Stimulated activated effector memory CD8-positive, alpha-beta T cell treated with anti-CD3 and anti-CD28 coated beads, Interleukin-12 subunit alpha, Interleukin-12 subunit beta, amount 100 ng/mL, for 72 hours (primary cell): ENCODE measurements at regions not wholly inside any gene's neighbourhood (a gene's known extent, or its start where the extent isn't known, plus 50 kb on each side); places are given as distances from the start of the nearest gene placed in this dataset.

ENCODE experiments used
- ATAC-seq: fragments of 150-1000 bp; cut with Tn5 transposase; 2 replicates; pipeline ENCODE4 v1.10.0; 2021
- DNase-seq, 2 donors: peaks; one replicate each; pipeline ENCODE4 v3.0.0; 2021 to 2022; ENCODE audit warnings: low spot score in 2 of 2
- H3K27ac Mint-ChIP-seq: one replicate; pipeline ENCODE4 v1.8.0; 2022; ENCODE audit warnings: mild to moderate bottlenecking, mixed read lengths
- H3K36me3 Mint-ChIP-seq: one replicate; pipeline ENCODE4 v1.8.0; 2022; ENCODE audit warnings: mild to moderate bottlenecking, mixed read lengths
- H3K4me1 Mint-ChIP-seq: one replicate; pipeline ENCODE4 v1.8.0; 2022; ENCODE audit warnings: mixed read lengths
- H3K4me3 Mint-ChIP-seq: one replicate; pipeline ENCODE4 v1.8.0; 2022; ENCODE audit warnings: mild to moderate bottlenecking, mixed read lengths
- H3K9me3 Mint-ChIP-seq: one replicate; pipeline ENCODE4 v1.8.0; 2022; ENCODE audit warnings: mixed read lengths

DNA sequence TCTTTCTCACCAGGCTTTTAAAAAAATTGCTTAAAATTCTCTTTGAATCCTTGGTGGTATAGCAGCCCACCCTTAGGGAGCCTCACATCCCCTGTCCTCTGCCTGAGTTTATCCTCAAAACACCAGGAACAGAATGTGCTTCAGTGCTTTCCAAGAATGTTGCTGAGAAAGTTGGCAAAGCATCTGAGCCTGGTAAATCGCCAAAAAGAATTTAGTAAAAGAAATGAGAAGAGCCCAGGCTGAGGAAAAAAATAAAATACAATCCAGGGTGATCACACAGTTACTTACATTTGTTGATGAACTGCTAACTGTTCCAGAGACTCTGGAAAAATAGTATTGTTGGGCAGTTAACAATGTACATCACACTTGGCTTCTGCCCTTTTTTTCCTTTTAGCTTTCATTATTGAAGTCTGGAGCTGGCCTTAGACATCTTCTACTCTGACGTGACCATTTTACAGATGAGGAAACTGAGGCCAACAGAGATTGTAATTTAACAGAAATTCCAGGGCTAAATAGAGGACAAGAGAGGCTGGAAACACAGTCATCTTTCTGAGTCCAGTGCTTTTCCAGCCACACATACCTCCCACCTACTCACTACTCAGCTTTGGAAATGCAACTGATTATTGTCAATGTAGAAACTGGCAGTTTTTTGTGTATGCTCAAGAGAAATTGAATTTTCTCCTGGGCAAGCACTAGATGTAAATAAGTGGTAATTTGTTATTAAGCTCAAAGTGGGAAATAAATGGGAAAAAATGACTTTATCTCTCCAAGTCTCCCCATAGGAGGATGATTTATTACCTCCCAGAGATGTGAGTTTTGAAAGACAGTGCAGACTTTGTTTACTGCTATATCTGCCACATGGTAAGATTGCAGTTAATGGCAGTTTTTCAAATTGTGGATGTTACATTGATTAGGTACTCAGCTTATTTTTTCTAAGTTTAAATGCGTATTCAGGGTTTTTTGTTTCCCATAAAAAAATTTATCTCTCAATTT is 86.7 kb upstream of the ALDH1A1 start:
- DNase-seq (no peak), ATAC-seq (no peak)
- H3K4me3 Mint-ChIP-seq: no peak overlapping the region
- no peaks in the 10 kb centered on the region for H3K9me3 Mint-ChIP-seq
- H3K27ac Mint-ChIP-seq: no peak overlapping the region
- no peaks in the 10 kb centered on the region for H3K36me3 Mint-ChIP-seq
- H3K4me1 Mint-ChIP-seq: no peaks in the 10 kb centered on the region

DNA sequence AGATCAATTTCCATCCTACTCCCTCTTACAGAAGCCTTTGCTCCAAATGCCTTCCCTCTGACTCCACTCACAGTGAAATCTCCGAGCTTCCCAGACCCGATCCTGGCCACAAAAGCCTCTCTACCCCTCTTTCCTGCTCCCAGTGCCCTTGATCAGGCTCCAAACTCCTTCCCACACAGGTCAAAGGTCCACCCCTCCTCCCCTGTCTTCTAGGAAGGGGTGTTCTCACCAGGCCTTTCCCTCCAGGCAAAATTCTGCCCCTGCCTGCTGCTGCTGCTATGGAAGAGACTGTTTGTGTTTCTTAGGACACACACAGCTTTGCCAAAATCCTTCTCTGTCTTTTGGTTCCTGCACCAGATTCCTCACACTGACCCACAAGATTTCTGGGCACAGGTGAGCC is 85.8 kb upstream of the ALDH1A1 start:
- no peak for DNase-seq
- ATAC-seq: no peak
- no peaks in the 10 kb centered on the region for H3K9me3 Mint-ChIP-seq
- no peak overlapping the region for H3K27ac Mint-ChIP-seq
- no peaks in the 10 kb centered on the region for H3K36me3 Mint-ChIP-seq
- H3K4me3 Mint-ChIP-seq: no peak overlapping the region
- no peaks in the 10 kb centered on the region for H3K4me1 Mint-ChIP-seq

DNA sequence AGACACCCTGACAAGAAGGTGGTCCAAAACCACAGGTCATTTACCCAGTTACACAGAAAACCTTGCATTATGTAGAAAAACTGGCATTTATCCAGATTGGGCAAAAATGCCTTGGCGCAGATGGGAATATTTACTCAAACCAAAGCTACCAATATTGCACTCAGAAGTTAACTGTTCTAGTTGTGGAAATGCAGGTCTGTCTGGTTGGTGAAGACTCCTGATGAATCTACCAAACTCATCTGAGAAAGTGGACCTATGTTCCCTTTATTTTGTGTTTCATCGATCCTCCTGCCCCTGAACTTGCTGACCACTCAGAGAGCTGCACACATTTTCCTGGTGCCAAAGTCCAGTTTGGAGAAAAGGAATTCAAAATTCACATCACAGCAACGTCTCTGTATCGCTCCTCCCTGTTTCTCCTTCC is 85.2 kb upstream of the ALDH1A1 start:
- H3K9me3 Mint-ChIP-seq: no peaks in the 10 kb centered on the region
- no peak overlapping the region for H3K4me3 Mint-ChIP-seq
- no peak overlapping the region for H3K27ac Mint-ChIP-seq
- ATAC-seq (no peak), DNase-seq (no peak)
- no peaks in the 10 kb centered on the region for H3K36me3 Mint-ChIP-seq
- H3K4me1 Mint-ChIP-seq: no peaks in the 10 kb centered on the region

GRCh38 chr9:73037613-73038012 is 84.8 kb upstream of the ALDH1A1 start:
- Mint-ChIP-seq H3K36me3 (no peaks in the 10 kb centered on the region), H3K4me1 (no peaks in the 10 kb centered on the region), H3K27ac (no peak overlapping the region), H3K4me3 (no peak overlapping the region), H3K9me3 (no peaks in the 10 kb centered on the region)
- no peak for ATAC-seq
- no peak for DNase-seq

DNA sequence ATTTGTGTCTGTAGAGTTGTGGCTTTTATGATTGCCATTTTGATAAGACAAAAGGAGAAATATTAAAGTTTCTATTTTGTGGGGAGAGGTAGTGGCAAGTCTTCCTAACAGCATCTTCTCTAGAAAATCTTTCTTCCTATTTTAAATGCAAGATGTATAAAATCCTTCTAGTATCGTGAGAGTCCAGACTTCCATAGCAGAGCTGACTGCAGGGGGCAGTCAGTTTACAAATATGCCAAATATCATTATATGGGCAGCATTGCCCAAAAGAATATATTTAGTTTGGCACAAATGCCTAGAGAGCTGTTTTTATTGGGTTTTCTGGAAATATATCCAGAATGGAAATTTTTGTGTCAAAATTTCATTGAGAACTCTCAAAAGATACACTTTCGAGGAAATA is 82.1 kb upstream of the ALDH1A1 start:
- H3K4me1 Mint-ChIP-seq: no peaks in the 10 kb centered on the region
- no peak overlapping the region for H3K27ac Mint-ChIP-seq
- no peaks in the 10 kb centered on the region for H3K9me3 Mint-ChIP-seq
- H3K4me3 Mint-ChIP-seq: no peak overlapping the region
- H3K36me3 Mint-ChIP-seq: no peaks in the 10 kb centered on the region
- no peak for ATAC-seq
- no peak for DNase-seq

DNA sequence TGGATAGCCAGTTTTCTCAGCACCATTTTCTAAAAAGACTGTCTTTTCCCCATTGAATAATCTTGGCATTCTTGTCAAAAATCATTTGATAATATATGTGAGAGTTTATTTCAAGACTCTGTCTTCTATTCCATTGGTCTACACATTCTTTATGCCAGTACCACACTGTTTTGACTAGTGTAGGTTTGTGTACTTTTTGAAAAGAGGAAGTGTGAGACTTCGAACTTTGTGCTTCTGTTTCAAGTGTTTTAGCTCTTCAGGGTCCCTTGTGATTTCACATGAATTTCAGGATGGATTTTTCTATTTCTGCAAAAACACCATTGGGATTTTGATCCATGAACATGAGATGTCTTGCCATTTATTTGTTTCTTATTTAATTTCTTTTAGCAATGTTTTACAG is 78.5 kb upstream of the ALDH1A1 start:
- DNase-seq: no peak
- Mint-ChIP-seq H3K27ac (no peak overlapping the region), H3K4me1 (no peaks in the 10 kb centered on the region), H3K4me3 (no peak overlapping the region), H3K36me3 (no peaks in the 10 kb centered on the region), H3K9me3 (no peaks in the 10 kb centered on the region)
- ATAC-seq: no peak

- H3K4me3 Mint-ChIP-seq: no peak overlapping the region
- H3K9me3 Mint-ChIP-seq: no peaks in the 10 kb centered on the region
- DNase-seq: no peak
- H3K4me1 Mint-ChIP-seq: no peaks in the 10 kb centered on the region
- H3K27ac Mint-ChIP-seq: no peak overlapping the region
- H3K36me3 Mint-ChIP-seq: no peaks in the 10 kb centered on the region
- ATAC-seq: no peak
These were observed 77.6 kb upstream of the ALDH1A1 start for GRCh38 chr9:73030370-73031030.

DNA sequence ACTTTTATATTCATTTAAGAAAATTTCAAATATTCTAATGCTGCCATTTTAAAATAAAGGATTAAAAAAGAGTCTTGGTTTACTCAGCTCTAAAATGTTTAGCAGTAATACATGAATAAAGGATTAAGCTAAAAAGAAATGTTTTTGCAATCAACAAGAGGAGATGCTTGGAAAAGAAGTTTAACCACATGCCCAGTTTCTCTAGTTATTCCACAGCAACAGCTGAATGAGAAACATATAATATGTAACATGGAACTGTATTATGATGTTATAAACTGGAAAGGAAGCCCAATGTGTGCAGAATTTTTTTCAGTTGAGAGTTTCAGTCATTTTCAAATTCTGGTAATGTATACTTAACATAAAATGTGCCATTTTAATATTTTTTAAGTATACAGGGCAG is 76.5 kb upstream of the ALDH1A1 start:
- ATAC-seq (no peak), DNase-seq (no peak)
- Mint-ChIP-seq H3K4me3 (no peak overlapping the region), H3K9me3 (no peaks in the 10 kb centered on the region), H3K27ac (no peak overlapping the region), H3K4me1 (no peaks in the 10 kb centered on the region), H3K36me3 (no peaks in the 10 kb centered on the region)

GRCh38 chr9:73026375-73026774 is 73.5 kb upstream of the ALDH1A1 start:
- no peak for ATAC-seq
- Mint-ChIP-seq H3K36me3 (no peaks in the 10 kb centered on the region), H3K27ac (no peak overlapping the region), H3K9me3 (no peaks in the 10 kb centered on the region), H3K4me3 (no peak overlapping the region), H3K4me1 (peaks cover 6% of the 10 kb centered on the region)
- no peak for DNase-seq

GRCh38 chr9:73024601-73025034 is 71.8 kb upstream of the ALDH1A1 start:
- Mint-ChIP-seq H3K4me3 (no peak overlapping the region), H3K9me3 (no peaks in the 10 kb centered on the region)
- no peak for DNase-seq

GRCh38 chr9:73023025-73023541 is 70.2 kb upstream of the ALDH1A1 start:
- H3K4me3 Mint-ChIP-seq: no peak overlapping the region

More at GRCh38 chr9:73024601-73025034, 71.8 kb upstream of the ALDH1A1 start:
- Mint-ChIP-seq H3K36me3 (no peaks in the 10 kb centered on the region), H3K4me1 (peaks cover 6% of the 10 kb centered on the region), H3K27ac (no peak overlapping the region)
- ATAC-seq: no peak

GRCh38 chr9:73022353-73022752 is 69.5 kb upstream of the ALDH1A1 start:
- no peak for ATAC-seq
- Mint-ChIP-seq H3K36me3 (no peaks in the 10 kb centered on the region), H3K4me3 (no peak overlapping the region), H3K4me1 (peaks cover 6% of the 10 kb centered on the region), H3K27ac (no peak overlapping the region), H3K9me3 (no peaks in the 10 kb centered on the region)
- DNase-seq: no peak

More at GRCh38 chr9:73023025-73023541, 70.2 kb upstream of the ALDH1A1 start:
- DNase-seq (peak in 1 of 2 donors; percentile 52), ATAC-seq (peak; percentile 91)
- Mint-ChIP-seq H3K4me1 (peaks cover 6% of the 10 kb centered on the region), H3K27ac (peak overlapping the region; percentile 38), H3K9me3 (no peaks in the 10 kb centered on the region), H3K36me3 (no peaks in the 10 kb centered on the region)

- DNase-seq: no peak
- no peak for ATAC-seq
- Mint-ChIP-seq H3K36me3 (no peaks in the 10 kb centered on the region), H3K27ac (no peak overlapping the region), H3K4me3 (no peak overlapping the region), H3K9me3 (no peaks in the 10 kb centered on the region), H3K4me1 (peaks cover 6% of the 10 kb centered on the region)
These were observed 68.0 kb upstream of the ALDH1A1 start for GRCh38 chr9:73020877-73021276.

- Mint-ChIP-seq H3K27ac (no peak overlapping the region), H3K36me3 (no peaks in the 10 kb centered on the region), H3K4me3 (no peak overlapping the region), H3K9me3 (no peaks in the 10 kb centered on the region), H3K4me1 (no peaks in the 10 kb centered on the region)
- DNase-seq (no peak), ATAC-seq (no peak)
These were observed 61.2 kb upstream of the ALDH1A1 start for GRCh38 chr9:73014011-73014410.

DNA sequence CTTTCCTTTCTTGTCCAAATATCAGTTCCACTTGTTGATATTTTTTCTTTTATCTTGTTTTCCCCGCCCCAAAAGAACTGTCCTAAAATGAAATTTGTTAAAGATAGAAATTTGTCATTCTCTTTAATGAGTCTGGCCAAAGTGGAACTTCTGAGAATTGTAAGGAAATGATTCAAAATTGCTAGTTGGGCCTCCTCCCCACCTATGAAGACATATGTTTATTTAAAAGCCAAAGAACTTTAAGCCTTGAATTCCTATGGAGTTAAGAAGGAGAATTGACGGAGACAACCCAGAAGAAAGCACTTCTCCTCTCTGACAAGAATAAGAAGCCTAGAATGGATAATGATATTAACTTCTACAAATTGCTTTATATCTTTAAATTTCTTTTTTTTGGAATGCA is 59.1 kb upstream of the ALDH1A1 start:
- no peaks in the 10 kb centered on the region for H3K4me1 Mint-ChIP-seq
- H3K27ac Mint-ChIP-seq: no peak overlapping the region
- DNase-seq: no peak

More for the DNA sequence above, 59.1 kb upstream of the ALDH1A1 start:
- no peak for ATAC-seq
- Mint-ChIP-seq H3K36me3 (no peaks in the 10 kb centered on the region), H3K4me3 (no peak overlapping the region), H3K9me3 (no peaks in the 10 kb centered on the region)
